Hepatocyte (in vitro differentiated cells): ENCODE measurements at regions not wholly inside any gene's neighbourhood (a gene's known extent, or its start where the extent isn't known, plus 50 kb on each side); places are given as distances from the start of the nearest gene placed in this dataset.

Source experiments
- DNase-seq: peaks from one replicate; pipeline ENCODE4 v3.0.0-alpha.2; 2016; ENCODE audit warnings: low spot score
- H2AFZ ChIP-seq: fragments of 200-600 bp; sonication (generic); 2 replicates; pipeline ENCODE4 v1.6.0; 2016; ENCODE audit warnings: antibody characterized with exemption, mild to moderate bottlenecking
- H3K27ac ChIP-seq: fragments of 200-600 bp; sonication (generic); 2 replicates; pipeline ENCODE4 v1.5.1; 2016; ENCODE audit warnings: mild to moderate bottlenecking
- H3K27me3 ChIP-seq: fragments of 200-600 bp; sonication (generic); 2 replicates; pipeline ENCODE4 v1.6.1; 2016
- H3K36me3 ChIP-seq: fragments of 200-600 bp; sonication (generic); replicated peaks from 2 replicates; pipeline ENCODE4 v1.5.1; 2016; ENCODE audit warnings: low read depth; ENCODE audit not compliant: insufficient read depth
- H3K4me1 ChIP-seq: fragments of 200-600 bp; sonication (generic); 2 replicates; pipeline ENCODE4 v1.5.1; 2016; ENCODE audit warnings: mild to moderate bottlenecking, moderate library complexity; ENCODE audit not compliant: insufficient read depth
- H3K4me2 ChIP-seq: fragments of 200-600 bp; sonication (generic); 2 replicates; pipeline ENCODE4 v1.6.0; 2016
- H3K4me3 ChIP-seq: fragments of 200-600 bp; sonication (generic); 2 replicates; pipeline ENCODE4 v1.5.1; 2016; ENCODE audit warnings: mild to moderate bottlenecking
- H3K79me2 ChIP-seq: fragments of 200-600 bp; sonication (generic); 2 replicates; pipeline ENCODE4 v1.6.0; 2017; ENCODE audit warnings: mild to moderate bottlenecking
- H3K9me2 ChIP-seq: fragments of 200-600 bp; sonication (generic); replicated peaks from 2 replicates; pipeline ENCODE4 v1.6.0; 2017; ENCODE audit warnings: mild to moderate bottlenecking; ENCODE audit not compliant: insufficient read depth
- H3K9me3 ChIP-seq: fragments of 200-600 bp; sonication (generic); 2 replicates; pipeline ENCODE4 v1.5.1; 2016; ENCODE audit warnings: low read depth, mild to moderate bottlenecking
- H4K20me1 ChIP-seq: fragments of 200-600 bp; sonication (generic); 2 replicates; pipeline ENCODE4 v1.6.0; 2016; ENCODE audit warnings: mild to moderate bottlenecking; ENCODE audit not compliant: insufficient read depth, poor library complexity, severe bottlenecking
- EZH2 ChIP-seq: fragments of 200-600 bp; sonication (generic); IDR thresholded peaks from 2 replicates; pipeline ENCODE4 v1.6.1; 2016; ENCODE audit warnings: antibody characterized with exemption, mild to moderate bottlenecking, borderline replicate concordance
- EZH2phosphoT487 ChIP-seq: fragments of 200-600 bp; sonication (generic); IDR thresholded peaks from one replicate; pipeline ENCODE4 v1.6.1; 2018; ENCODE audit warnings: antibody characterized with exemption, mild to moderate bottlenecking, low read depth, moderate library complexity; ENCODE audit not compliant: unreplicated experiment, severe bottlenecking
- WGBS: methylation state at CpG from one replicate; pipeline ENCODE4 v1.1.6; 2016; ENCODE audit warnings: low lambda C conversion rate; ENCODE audit errors: missing lambda C conversion rate; 5-methylcytosine and 5-hydroxymethylcytosine counted together
- TF ChIP-seq, protein P1 (sequence below): fragments of 200-600 bp; sonication (generic); IDR thresholded peaks from 2 replicates; pipeline ENCODE4 v1.5.1; 2016; ENCODE audit warnings: antibody characterized with exemption, mild to moderate bottlenecking; ENCODE audit not compliant: poor library complexity

DNA sequence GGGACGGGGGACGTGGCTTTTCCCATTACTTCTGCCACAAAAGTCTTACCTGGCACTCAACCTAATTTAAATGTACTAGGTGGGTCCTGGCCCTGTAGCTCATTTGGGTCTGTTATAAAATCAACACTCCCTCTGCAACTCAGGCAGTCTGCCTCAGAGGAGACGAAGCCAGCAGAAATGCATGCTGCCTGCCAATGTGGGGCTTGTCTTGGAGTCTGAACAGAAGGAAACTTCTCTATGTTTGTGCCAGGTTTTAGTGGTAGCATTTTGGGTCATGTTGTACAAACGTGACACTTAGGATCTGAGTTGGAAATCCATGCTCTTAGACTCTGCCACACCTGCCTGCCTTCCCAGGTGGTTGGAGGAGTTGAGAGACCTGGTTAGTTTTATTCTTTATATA, 292.5 kb upstream of the FAM98A start:
- no peaks in the 10 kb centered on the region for H3K4me1 ChIP-seq
- WGBS, result 50% methylated on average over 4 of the region's 4 CpGs

GRCh38 chr2:33890686-33891085, 291.6 kb upstream of the FAM98A start:
- no peak for DNase-seq
- no peaks in the 10 kb centered on the region for H3K27me3 ChIP-seq
- H3K4me3 ChIP-seq, result no peak overlapping the region
- no peaks in the 10 kb centered on the region for H3K9me2 ChIP-seq
- no peak overlapping the region for H3K4me2 ChIP-seq
- 96% methylated on average over 6 of the region's 6 CpGs for WGBS
- TF ChIP-seq EZH2phosphoT487, result no peak
- no peak for TF ChIP-seq EZH2
- TF ChIP-seq, protein P1, sequence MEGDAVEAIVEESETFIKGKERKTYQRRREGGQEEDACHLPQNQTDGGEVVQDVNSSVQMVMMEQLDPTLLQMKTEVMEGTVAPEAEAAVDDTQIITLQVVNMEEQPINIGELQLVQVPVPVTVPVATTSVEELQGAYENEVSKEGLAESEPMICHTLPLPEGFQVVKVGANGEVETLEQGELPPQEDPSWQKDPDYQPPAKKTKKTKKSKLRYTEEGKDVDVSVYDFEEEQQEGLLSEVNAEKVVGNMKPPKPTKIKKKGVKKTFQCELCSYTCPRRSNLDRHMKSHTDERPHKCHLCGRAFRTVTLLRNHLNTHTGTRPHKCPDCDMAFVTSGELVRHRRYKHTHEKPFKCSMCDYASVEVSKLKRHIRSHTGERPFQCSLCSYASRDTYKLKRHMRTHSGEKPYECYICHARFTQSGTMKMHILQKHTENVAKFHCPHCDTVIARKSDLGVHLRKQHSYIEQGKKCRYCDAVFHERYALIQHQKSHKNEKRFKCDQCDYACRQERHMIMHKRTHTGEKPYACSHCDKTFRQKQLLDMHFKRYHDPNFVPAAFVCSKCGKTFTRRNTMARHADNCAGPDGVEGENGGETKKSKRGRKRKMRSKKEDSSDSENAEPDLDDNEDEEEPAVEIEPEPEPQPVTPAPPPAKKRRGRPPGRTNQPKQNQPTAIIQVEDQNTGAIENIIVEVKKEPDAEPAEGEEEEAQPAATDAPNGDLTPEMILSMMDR, result no peak
- H3K27ac ChIP-seq, result no peak overlapping the region
- H3K79me2 ChIP-seq, result no peaks in the 10 kb centered on the region
- no peaks in the 10 kb centered on the region for H3K36me3 ChIP-seq
- H4K20me1 ChIP-seq, result no peaks in the 10 kb centered on the region
- H2AFZ ChIP-seq, result no peak overlapping the region
- no peaks in the 10 kb centered on the region for H3K9me3 ChIP-seq
- H3K4me1 ChIP-seq, result no peaks in the 10 kb centered on the region

More for the DNA sequence above, 292.5 kb upstream of the FAM98A start:
- no peak for DNase-seq
- TF ChIP-seq, protein P1, result no peak
- no peak for TF ChIP-seq EZH2phosphoT487
- TF ChIP-seq EZH2, result no peak
- Histone ChIP-seq H2AFZ (no peak overlapping the region), H3K4me3 (no peak overlapping the region), H3K4me2 (no peak overlapping the region), H4K20me1 (no peaks in the 10 kb centered on the region), H3K9me2 (no peaks in the 10 kb centered on the region), H3K27ac (no peak overlapping the region), H3K36me3 (no peaks in the 10 kb centered on the region), H3K9me3 (no peaks in the 10 kb centered on the region), H3K27me3 (no peaks in the 10 kb centered on the region), H3K79me2 (no peaks in the 10 kb centered on the region)

GRCh38 chr2:33877348-33878016, 278.4 kb upstream of the FAM98A start:
- Histone ChIP-seq H3K4me1 (no peaks in the 10 kb centered on the region), H3K27ac (no peak overlapping the region), H3K27me3 (no peaks in the 10 kb centered on the region), H2AFZ (no peak overlapping the region), H3K4me3 (no peak overlapping the region), H3K9me2 (no peaks in the 10 kb centered on the region), H3K4me2 (no peak overlapping the region), H4K20me1 (no peaks in the 10 kb centered on the region), H3K9me3 (no peaks in the 10 kb centered on the region), H3K36me3 (no peaks in the 10 kb centered on the region), H3K79me2 (no peaks in the 10 kb centered on the region)
- WGBS, result 72% methylated on average over 6 of the region's 6 CpGs
- TF ChIP-seq EZH2 (no peak), EZH2phosphoT487 (no peak)
- TF ChIP-seq, protein P1, result no peak
- no peak for DNase-seq
